ENCODE measurements at regions not wholly inside any gene's neighbourhood (a gene's known extent, or its start where the extent isn't known, plus 50 kb on each side); places are given as distances from the start of the nearest gene placed in this dataset.
"Not testable (repeated sequence)": the region's sequence is repeated elsewhere in the genome, so short reads cannot be mapped to it uniquely, and the experiment has no call there.

DNA sequence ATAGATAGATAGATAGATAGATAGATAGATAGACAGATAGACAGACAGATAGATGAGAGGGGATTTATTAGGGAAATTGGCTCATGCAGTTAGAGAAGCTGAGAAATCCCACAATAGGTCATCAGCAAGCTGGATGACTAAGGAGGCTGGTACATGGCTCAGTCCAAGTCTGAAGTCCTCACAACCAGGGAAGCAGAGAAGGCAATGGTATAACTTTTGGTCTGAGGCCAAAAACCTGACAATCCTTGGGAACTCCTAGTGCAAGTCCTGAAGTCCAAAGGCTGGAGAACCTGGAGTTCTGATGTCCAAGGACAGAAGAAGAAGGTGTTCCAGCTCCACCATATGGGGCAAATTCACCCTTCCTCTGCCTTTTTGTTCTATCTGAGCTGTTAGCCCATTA is 517.6 kb upstream of the ATP2B1 start:
- DNase-seq: no peak
- Histone ChIP-seq H3K36me3 (no peaks in the 10 kb centered on the region), H3K4me3 (ENCODE audit: low read depth, low read length) (no peak overlapping the region), H3K9me3 (ENCODE audit: severe bottlenecking) (no peaks in the 10 kb centered on the region), H3K27ac (no peak overlapping the region), H3K27me3 (ENCODE audit: insufficient read depth, low read depth, severe bottlenecking) (no peaks in the 10 kb centered on the region)
- TF ChIP-seq, protein P1, sequence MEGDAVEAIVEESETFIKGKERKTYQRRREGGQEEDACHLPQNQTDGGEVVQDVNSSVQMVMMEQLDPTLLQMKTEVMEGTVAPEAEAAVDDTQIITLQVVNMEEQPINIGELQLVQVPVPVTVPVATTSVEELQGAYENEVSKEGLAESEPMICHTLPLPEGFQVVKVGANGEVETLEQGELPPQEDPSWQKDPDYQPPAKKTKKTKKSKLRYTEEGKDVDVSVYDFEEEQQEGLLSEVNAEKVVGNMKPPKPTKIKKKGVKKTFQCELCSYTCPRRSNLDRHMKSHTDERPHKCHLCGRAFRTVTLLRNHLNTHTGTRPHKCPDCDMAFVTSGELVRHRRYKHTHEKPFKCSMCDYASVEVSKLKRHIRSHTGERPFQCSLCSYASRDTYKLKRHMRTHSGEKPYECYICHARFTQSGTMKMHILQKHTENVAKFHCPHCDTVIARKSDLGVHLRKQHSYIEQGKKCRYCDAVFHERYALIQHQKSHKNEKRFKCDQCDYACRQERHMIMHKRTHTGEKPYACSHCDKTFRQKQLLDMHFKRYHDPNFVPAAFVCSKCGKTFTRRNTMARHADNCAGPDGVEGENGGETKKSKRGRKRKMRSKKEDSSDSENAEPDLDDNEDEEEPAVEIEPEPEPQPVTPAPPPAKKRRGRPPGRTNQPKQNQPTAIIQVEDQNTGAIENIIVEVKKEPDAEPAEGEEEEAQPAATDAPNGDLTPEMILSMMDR (IDR thresholded peaks at IDR 0.05; ENCODE audit: low read depth, low read length): no peak

DNA sequence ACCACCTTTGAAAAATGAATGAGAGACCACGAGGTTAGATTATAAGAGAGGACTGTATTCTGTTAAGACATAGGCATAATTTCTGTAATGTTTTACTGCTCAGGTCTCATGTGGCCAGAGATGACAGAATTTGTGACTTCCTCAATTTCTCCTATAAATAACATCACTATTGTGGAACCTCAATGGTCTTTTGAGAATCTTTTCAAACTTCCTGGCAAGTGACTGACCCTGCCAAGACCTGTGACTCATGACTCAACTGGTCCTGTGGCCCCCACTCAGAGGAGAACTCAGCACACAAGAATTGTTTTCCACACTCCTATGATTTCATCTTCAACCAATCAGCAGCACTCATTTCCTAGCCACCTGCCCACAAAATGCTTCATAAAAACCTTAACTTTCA is 508.2 kb upstream of the ATP2B1 start:
- Histone ChIP-seq H3K36me3 (no peaks in the 10 kb centered on the region), H3K27ac (no peak overlapping the region), H3K27me3 (ENCODE audit: insufficient read depth, low read depth, severe bottlenecking) (no peaks in the 10 kb centered on the region), H3K4me3 (ENCODE audit: low read depth, low read length) (no peak overlapping the region), H3K9me3 (ENCODE audit: severe bottlenecking) (no peaks in the 10 kb centered on the region)
- TF ChIP-seq, protein P1 (IDR thresholded peaks at IDR 0.05; ENCODE audit: low read depth, low read length): no peak
- DNase-seq: no peak

DNA sequence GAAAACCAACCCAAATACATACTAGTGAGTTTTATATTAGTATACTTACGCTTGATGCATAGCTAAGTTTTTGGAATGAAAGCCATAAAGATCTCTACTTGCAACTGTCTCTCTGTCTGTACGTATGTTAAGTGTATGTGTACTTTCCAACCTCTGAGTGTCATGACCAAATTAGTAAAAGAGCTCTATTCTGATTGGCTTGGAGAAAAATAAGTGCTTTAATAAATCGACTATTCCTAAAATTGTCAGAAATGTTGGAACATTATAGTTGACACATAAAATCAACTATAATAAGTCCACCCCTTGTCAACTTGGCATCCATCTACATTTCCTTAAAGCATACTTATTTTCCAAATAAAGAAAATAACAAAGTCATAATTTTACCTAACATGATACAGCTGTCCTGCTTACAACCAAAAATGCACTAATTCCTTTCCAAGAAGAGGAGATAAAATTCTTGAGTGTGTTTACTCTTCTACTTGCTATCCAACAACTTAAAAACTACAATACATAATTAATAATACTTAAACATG is 507.4 kb upstream of the ATP2B1 start:
- H3K9me3 ChIP-seq (ENCODE audit: severe bottlenecking): no peaks in the 10 kb centered on the region
- no peak overlapping the region for H3K4me3 ChIP-seq (ENCODE audit: low read depth, low read length)
- no peaks in the 10 kb centered on the region for H3K36me3 ChIP-seq
- DNase-seq: no peak
- TF ChIP-seq, protein P1 (IDR thresholded peaks at IDR 0.05; ENCODE audit: low read depth, low read length): no peak
- H3K27ac ChIP-seq: no peak overlapping the region
- no peaks in the 10 kb centered on the region for H3K27me3 ChIP-seq (ENCODE audit: insufficient read depth, low read depth, severe bottlenecking)

DNA sequence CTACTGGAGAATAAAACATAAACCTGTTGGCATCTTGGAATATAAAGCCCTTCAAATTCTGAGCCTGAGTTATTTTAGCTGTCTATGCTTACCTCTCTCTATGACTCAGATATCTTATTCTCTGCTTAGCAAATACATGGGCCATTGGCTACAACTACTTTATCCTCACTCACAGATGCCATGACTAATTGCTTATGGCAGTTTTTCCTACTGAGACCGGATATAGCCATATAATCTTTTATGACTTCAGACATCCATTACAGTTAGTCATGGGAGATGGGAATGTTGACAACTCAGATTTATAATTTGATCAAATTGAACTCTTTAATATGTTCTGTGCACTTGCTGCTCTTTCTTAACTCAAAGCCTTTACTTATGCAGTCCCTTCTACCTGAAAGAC is 502.4 kb upstream of the ATP2B1 start:
- TF ChIP-seq, protein P1 (IDR thresholded peaks at IDR 0.05; ENCODE audit: low read depth, low read length): no peak
- H3K36me3 ChIP-seq: no peaks in the 10 kb centered on the region

DNA sequence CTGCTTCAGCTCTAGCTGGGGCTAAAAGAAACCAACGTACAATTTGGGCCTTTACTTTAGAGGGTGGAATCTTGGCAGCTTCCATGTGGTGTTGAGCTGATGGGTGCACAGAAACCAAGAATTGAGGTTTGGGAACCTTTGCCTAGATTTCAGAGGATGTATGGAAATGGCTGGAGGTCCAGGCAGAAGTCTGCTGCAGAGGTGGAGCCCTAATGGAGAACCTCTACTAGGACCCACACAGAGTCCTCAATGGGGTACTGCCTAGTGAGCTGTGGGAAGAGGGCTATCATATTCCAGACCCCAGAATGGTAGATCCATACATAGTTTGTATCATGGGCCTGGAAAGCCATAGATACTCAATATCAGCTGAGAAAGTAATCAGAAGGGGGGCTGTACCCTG is 500.4 kb upstream of the ATP2B1 start:
- no peak overlapping the region for H3K27ac ChIP-seq
- H3K36me3 ChIP-seq: no peaks in the 10 kb centered on the region
- no peak overlapping the region for H3K4me3 ChIP-seq (ENCODE audit: low read depth, low read length)
- no peaks in the 10 kb centered on the region for H3K27me3 ChIP-seq (ENCODE audit: insufficient read depth, low read depth, severe bottlenecking)
- TF ChIP-seq, protein P1 (IDR thresholded peaks at IDR 0.05; ENCODE audit: low read depth, low read length): no peak
- peaks cover 15% of the 10 kb centered on the region for H3K9me3 ChIP-seq (ENCODE audit: severe bottlenecking)
- no peak for DNase-seq

More for the DNA sequence above, 502.4 kb upstream of the ATP2B1 start:
- Histone ChIP-seq H3K27ac (no peak overlapping the region), H3K27me3 (ENCODE audit: insufficient read depth, low read depth, severe bottlenecking) (no peaks in the 10 kb centered on the region), H3K4me3 (ENCODE audit: low read depth, low read length) (no peak overlapping the region), H3K9me3 (ENCODE audit: severe bottlenecking) (peaks cover 15% of the 10 kb centered on the region)
- DNase-seq: no peak

DNA sequence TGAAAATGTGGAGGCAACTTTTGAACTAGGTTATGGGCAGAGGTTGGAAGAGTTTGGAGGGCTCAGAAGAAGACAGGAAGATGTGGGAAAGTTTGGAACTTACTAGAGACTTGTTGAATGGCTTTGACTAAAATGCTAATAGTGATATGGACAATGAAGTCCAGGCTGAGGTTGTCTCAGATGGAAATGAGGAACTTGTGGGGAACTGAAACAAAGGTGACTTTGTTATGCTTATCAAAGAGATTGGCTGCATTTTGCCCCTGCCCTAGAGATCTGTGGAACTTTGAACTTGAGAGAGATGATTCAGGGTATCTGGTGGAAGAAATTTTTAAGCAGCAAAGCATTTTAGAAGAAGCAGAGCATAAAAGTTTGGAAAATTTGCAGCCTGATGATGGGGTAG is 499.7 kb upstream of the ATP2B1 start:
- H3K4me3 ChIP-seq (ENCODE audit: low read depth, low read length); H3K27ac ChIP-seq; H3K27me3 ChIP-seq (ENCODE audit: insufficient read depth, low read depth, severe bottlenecking); H3K36me3 ChIP-seq; DNase-seq: not testable (repeated sequence)
- peaks cover 15% of the 10 kb centered on the region for H3K9me3 ChIP-seq (ENCODE audit: severe bottlenecking)
